Cardiac fibroblast (primary cell): ENCODE measurements at regions not wholly inside any gene's neighbourhood (a gene's known extent, or its start where the extent isn't known, plus 50 kb on each side); places are given as distances from the start of the nearest gene placed in this dataset.

Experiments used
- DNase-seq, 2 donors: peaks; one replicate each; pipeline versions ENCODE4 v3.0.0 to v3.0.0-alpha.2; 2010; ENCODE audit warnings: low read depth in 2 of 2
- H3K4me3 ChIP-seq, 2 donors: replicated peaks in 1 of 2; 1 replicate in 1 of 2; 2 replicates in 1 of 2; pipeline ENCODE4 v1.5.1; 2011; ENCODE audit warnings: low read depth in 2 of 2, low read length in 2 of 2, mild to moderate bottlenecking in 2 of 2, moderate library complexity in 1 of 2
- TF ChIP-seq, protein P1 (sequence below): IDR thresholded peaks from one replicate; pipeline ENCODE4 v1.5.1; 2011; ENCODE audit warnings: low read depth, mild to moderate bottlenecking, low read length, inconsistent platforms

DNA sequence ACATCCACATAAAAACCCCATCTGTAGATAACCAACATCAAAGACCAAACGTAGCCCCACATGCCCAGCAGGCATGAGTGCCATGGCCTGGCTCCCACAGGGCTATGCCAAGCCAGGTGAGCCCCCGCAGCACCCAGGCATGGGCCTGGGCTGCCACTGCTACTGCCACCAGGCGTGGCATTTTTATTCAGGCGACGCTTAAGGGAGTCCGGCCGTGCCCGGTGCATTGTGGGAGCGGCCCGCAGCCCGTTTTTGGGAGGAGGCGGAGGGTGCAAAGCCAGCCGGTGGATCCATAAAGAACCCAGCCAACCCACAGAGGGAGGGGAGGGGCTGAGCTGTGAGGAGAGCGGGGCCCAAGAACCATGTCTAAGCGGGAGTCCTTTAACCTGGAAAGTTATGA, 83.6 kb downstream of the XIST start:
- no peak overlapping the region for H3K4me3 ChIP-seq
- DNase-seq, result no peak
- TF ChIP-seq, protein P1, sequence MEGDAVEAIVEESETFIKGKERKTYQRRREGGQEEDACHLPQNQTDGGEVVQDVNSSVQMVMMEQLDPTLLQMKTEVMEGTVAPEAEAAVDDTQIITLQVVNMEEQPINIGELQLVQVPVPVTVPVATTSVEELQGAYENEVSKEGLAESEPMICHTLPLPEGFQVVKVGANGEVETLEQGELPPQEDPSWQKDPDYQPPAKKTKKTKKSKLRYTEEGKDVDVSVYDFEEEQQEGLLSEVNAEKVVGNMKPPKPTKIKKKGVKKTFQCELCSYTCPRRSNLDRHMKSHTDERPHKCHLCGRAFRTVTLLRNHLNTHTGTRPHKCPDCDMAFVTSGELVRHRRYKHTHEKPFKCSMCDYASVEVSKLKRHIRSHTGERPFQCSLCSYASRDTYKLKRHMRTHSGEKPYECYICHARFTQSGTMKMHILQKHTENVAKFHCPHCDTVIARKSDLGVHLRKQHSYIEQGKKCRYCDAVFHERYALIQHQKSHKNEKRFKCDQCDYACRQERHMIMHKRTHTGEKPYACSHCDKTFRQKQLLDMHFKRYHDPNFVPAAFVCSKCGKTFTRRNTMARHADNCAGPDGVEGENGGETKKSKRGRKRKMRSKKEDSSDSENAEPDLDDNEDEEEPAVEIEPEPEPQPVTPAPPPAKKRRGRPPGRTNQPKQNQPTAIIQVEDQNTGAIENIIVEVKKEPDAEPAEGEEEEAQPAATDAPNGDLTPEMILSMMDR, result no peak

DNA sequence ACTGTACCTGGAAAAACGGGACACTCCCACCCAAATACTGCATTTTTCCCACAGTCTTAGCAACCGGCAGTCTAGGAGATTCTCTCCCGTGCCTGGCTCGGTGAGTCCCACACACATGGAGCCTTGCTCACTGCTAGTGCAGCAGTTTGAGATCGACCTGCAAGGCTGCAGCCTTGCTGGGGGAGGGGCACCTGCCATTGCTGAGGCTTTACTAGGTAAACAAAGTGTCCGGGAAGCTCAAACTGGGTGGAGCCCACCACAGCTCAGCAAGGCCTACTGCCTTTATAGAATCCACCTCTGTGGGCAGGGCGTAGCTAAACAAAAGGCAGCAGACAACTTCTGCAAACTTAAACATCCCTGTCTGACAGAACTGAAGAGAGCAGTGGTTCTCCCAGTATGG, 84.4 kb downstream of the XIST start:
- TF ChIP-seq, protein P1, result no peak
- H3K4me3 ChIP-seq, result no peak overlapping the region
- DNase-seq, result no peak

DNA sequence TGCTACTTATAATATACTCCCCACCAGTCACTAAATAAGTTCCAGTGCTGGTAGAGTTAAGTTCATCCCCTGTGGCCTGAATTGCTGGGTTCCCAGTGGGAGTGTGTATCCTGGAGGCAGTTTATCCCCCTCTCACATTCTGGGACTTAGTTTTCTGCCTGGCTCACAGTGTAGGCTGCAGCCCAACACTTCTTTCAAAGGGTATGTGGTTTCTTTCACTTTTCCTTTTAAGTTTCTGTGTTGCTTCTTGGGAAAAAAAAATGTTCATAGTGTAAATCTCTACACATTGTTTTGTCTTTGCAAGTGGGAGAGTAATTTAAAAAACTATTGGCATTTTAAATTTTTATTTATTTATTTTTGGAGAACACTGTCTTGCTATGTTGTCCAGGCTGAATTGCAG, 85.5 kb downstream of the XIST start:
- TF ChIP-seq, protein P1, result no peak
- no peak overlapping the region for H3K4me3 ChIP-seq
- DNase-seq, result no peak

DNA sequence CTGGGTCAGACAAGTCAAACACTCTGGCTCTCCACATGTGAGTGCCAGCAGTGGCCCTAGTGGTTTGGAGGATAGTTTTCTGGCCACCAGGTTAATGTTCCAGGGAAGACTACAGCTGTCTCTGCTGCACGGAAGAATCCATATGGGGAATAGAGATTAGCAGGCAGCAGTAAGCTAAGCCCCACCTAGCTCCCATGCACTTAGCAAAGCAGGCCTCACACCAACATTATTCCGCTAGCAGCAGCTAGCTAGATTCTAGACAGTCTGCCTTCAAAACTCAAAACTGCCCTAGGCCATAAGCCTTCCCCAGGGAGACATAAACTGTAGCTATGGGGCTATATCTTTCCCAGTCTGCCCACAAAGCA, 86.1 kb downstream of the XIST start:
- TF ChIP-seq, protein P1, result no peak
- DNase-seq, result no peak
- no peak overlapping the region for H3K4me3 ChIP-seq

DNA sequence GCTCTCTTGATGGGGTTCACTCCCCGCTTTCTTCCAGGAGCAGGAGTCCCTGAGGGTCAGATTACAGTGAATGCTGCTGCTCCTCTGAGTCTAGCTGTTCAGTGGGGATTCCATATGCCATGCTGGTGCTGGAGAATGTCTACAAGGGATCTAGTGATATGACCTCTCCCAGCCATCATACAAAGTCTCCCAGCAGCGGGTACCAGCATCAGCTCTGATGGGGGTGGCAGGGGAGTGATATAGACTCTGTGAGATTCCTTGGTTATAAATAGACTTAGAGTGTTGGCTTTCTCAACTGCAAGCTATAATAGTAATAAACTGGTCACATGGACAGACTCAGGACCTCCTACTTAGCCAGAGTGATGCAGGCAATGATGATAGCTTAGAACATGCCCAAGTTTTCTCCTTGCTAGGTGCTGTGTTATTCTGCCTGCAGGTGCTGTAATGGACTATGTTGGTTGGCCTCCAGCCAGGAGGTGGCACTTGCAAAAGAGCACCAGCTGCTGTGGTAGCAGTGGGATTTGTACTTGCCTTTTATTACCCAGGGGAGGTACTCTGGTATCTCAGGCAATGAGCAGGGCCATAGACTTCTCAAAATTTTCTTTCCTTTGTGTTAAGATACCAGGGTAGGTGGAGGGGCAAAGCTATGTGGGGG, 86.6 kb downstream of the XIST start:
- no peak for DNase-seq
- no peak overlapping the region for H3K4me3 ChIP-seq
- TF ChIP-seq, protein P1, result no peak

DNA sequence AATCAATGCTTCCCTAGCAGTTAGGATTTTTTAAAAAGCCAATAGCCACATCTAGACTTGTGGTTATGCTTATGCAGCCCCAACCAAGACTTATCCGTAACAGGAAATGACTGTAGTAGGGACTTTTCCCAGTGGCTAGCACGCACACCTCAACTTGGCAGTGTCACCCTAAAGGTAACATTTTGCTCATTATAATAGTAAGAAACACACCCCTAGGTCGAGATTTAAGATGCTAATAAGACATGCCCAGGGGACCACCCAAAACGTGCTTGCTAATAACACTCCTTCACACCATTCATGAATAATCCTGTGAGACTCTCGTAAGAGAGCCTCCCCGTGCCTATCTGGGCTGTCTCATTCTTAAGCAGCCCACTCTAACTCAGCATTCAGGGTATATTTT, 94.3 kb downstream of the XIST start:
- DNase-seq, result peak in 1 of 2 donors; percentile 0
- H3K4me3 ChIP-seq, result no peak overlapping the region
- TF ChIP-seq, protein P1, result no peak
